Panc1 (cell line): ENCODE measurements at regions not wholly inside any gene's neighbourhood (a gene's known extent, or its start where the extent isn't known, plus 50 kb on each side); places are given as distances from the start of the nearest gene placed in this dataset.
"Not testable (repeated sequence)": the region's sequence is repeated elsewhere in the genome, so short reads cannot be mapped to it uniquely, and the experiment has no call there.

Experiments used
- ATAC-seq: fragments of 200-7000 bp; cut with Tn5 transposase; 2 replicates; pipeline ENCODE4 v1.9.1; 2020; ENCODE audit warnings: mild to moderate bottlenecking, moderate library complexity
- BruUV-seq: library from RNA; stranded (reverse); fragments of 400-500 nt; replicated peaks from 2 replicates; lab custom pipeline; 2021; lab: Mats Ljungman, UMichigan
- CTCF ChIA-PET: fragments of 300-600 bp; sonication (Branson Sonifier 250); formaldehyde crosslinking; loops from one replicate; lab custom pipeline; 2022; ENCODE audit warnings: antibody characterized with exemption; lab: Charles Lee
- POLR2A ChIA-PET: fragments of 300-600 bp; sonication (Branson Sonifier 250); formaldehyde crosslinking; loops from one replicate; lab custom pipeline; 2022; ENCODE audit warnings: antibody characterized with exemption; lab: Charles Lee
- DNase-seq: peaks from one replicate; pipeline ENCODE4 v3.0.0-alpha.2; 2010; ENCODE audit warnings: low read depth, low spot score
- H3K27ac ChIP-seq: 2 replicates; pipeline ENCODE4 v1.5.1; 2011; ENCODE audit warnings: mild to moderate bottlenecking, low read length, inconsistent platforms
- H3K27me3 ChIP-seq: fragments of 200-500 bp; sonication (Bioruptor generic); 2 replicates; pipeline ENCODE4 v1.6.0; 2014; ENCODE audit warnings: low read length, inconsistent platforms; ENCODE audit not compliant: control insufficient read depth, insufficient read depth
- H3K36me3 ChIP-seq: fragments of 200-500 bp; sonication (Bioruptor generic); 2 replicates; pipeline ENCODE4 v1.5.1; 2014; ENCODE audit warnings: inconsistent platforms, mild to moderate bottlenecking, low read length, moderate library complexity; ENCODE audit not compliant: control insufficient read depth, insufficient read depth
- H3K4me1 ChIP-seq: 2 replicates; pipeline ENCODE4 v1.5.1; 2011; ENCODE audit warnings: inconsistent platforms, mild to moderate bottlenecking, low read length, moderate library complexity; ENCODE audit not compliant: control insufficient read depth, insufficient read depth
- H3K4me3 ChIP-seq, 2 experiments: 2 replicates each; pipeline ENCODE4 v1.5.1; 2011 to 2012; ENCODE audit warnings: low read depth in 2 of 2, low read length in 2 of 2, mild to moderate bottlenecking in 2 of 2, inconsistent platforms in 1 of 2, moderate library complexity in 1 of 2
- H3K9me3 ChIP-seq: fragments of 200-500 bp; sonication (Bioruptor generic); 2 replicates; pipeline ENCODE4 v1.5.1; 2014; ENCODE audit warnings: low read depth, mild to moderate bottlenecking, inconsistent platforms, low read length, moderate library complexity; ENCODE audit not compliant: control insufficient read depth, insufficient read depth
- in situ Hi-C: cut with HindIII; loops from 2 replicates; pipeline ENCODE4 v1.10.0; 2016; ENCODE audit warnings: low sequenced_read_pairs, low pct_unique_long_range_greater_than_20kb
- intact Hi-C: fragments of 100-400 bp; cut with micrococcal nuclease; formaldehyde crosslinking; loops from one replicate; pipeline ENCODE4 v1.10.0; 2022; ENCODE audit not compliant: unreplicated experiment

DNA sequence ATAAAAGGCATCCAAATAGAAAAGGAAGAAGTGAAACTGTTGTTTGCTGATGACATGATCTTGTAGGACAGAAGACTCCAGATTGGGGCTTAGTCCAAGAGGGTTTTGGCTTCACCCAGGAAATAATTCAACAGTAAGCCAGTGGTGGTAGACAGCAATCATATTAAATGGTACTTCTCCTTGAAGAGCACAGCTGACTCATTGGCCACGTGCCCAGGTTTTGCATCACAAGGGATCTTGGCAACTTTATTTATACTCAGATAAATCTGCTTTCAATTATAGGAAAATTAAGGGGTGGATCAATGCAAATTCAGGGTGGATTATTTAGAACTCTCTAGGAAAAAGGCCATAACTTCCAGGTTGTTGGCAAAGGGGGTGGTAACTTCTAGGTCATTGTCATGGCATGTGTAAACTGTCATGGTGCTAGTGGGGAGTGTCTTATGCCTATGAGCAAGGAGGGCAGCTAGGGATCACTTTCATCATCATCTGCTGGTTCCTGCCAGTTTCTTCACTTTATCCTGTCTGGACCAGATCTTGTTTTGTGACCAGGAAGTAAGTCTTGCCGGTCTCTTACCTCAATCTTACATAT lies 148.0 kb downstream of the ZNF37A start:
- POLR2A ChIA-PET = interaction anchor here (0.6 kb wide), 1 partner anchor 12 kb away, joined by 3 read pairs; no protein-coding TSS in a partner anchor
- BruUV-seq, CTCF ChIA-PET, DNase-seq, H3K4me1 ChIP-seq, ATAC-seq, H3K27me3 ChIP-seq, H3K4me3 ChIP-seq, H3K27ac ChIP-seq, H3K36me3 ChIP-seq, H3K9me3 ChIP-seq, in situ Hi-C loops, intact Hi-C loops: not testable (repeated sequence)

DNA sequence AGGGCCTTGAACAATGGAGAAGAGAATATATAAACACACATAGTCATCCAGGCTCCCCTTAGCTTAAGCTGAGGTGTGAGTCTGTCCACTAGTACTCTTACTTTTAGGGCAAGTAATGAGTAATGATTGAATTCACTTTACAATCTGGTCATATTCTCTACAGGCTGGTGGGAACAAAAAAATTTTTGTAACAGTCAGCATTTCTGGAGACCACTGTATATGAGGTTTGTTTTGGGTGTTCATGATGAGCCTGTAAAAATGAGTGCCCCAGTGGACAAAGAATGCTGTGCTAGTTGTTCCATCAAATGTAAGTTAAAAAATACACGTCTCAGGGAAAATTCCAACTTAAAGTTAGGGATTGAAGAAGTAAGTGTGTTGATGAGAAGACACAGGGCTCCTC lies 154.0 kb downstream of the ZNF37A start:
- H3K9me3 ChIP-seq, H3K4me3 ChIP-seq, ATAC-seq, in situ Hi-C loops, intact Hi-C loops, POLR2A ChIA-PET, H3K4me1 ChIP-seq, BruUV-seq, H3K36me3 ChIP-seq, CTCF ChIA-PET, H3K27me3 ChIP-seq, H3K27ac ChIP-seq, DNase-seq: not testable (repeated sequence)

GRCh38 chr10:38252551-38252950 lies 158.4 kb downstream of the ZNF37A start:
- in situ Hi-C loops, H3K36me3 ChIP-seq, H3K9me3 ChIP-seq, H3K27me3 ChIP-seq, DNase-seq, POLR2A ChIA-PET, CTCF ChIA-PET, BruUV-seq, ATAC-seq, H3K27ac ChIP-seq, H3K4me1 ChIP-seq, intact Hi-C loops, H3K4me3 ChIP-seq: not testable (repeated sequence)

DNA sequence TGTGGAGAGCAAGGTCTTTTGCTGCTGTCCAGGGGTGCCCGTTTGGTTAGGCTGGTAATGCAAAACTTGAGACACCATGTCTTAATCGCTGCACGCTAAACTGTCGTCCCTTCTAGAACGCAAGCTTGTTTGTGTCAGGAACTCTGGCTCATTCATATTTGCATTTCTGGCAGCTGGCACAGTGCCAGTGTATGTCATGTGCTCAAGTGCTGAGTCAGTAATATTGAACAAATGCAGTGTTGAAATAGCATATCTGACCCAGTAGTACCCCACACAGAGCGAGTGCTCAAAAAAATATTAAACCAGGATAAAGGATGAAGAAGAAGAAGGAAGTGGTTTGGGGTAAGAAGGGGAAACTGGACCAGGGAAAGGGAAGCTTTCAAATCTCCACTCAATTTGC lies 173.4 kb downstream of the ZNF37A start:
- POLR2A ChIA-PET = not testable (repeated sequence)

DNA sequence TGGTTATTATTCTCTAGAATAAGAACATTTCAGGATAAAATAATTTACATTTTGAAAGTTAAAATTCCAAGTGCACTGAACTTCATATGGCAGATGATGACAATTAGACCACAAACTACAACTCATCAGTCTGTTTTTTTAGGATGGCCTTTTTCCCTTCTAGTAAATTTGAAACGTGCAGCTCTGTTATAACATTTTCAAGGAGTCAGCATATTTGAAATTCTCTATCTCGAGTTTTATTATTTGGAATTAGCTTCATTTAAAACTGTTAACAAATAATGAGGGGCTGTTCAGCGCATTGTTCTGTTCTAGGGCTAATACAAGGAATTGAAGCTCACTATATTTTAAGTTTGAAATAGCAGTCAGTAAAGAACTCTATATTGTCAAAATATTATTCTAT lies 176.9 kb downstream of the ZNF37A start:
- ATAC-seq, H3K36me3 ChIP-seq, DNase-seq, BruUV-seq, intact Hi-C loops, CTCF ChIA-PET, H3K4me3 ChIP-seq, H3K9me3 ChIP-seq, POLR2A ChIA-PET, H3K27me3 ChIP-seq, in situ Hi-C loops, H3K4me1 ChIP-seq, H3K27ac ChIP-seq: not testable (repeated sequence)

More for the DNA sequence above, 173.4 kb downstream of the ZNF37A start:
- H3K36me3 ChIP-seq, DNase-seq, CTCF ChIA-PET, in situ Hi-C loops, intact Hi-C loops, BruUV-seq, H3K4me1 ChIP-seq, H3K27me3 ChIP-seq, H3K9me3 ChIP-seq, H3K4me3 ChIP-seq, ATAC-seq, H3K27ac ChIP-seq: not testable (repeated sequence)

DNA sequence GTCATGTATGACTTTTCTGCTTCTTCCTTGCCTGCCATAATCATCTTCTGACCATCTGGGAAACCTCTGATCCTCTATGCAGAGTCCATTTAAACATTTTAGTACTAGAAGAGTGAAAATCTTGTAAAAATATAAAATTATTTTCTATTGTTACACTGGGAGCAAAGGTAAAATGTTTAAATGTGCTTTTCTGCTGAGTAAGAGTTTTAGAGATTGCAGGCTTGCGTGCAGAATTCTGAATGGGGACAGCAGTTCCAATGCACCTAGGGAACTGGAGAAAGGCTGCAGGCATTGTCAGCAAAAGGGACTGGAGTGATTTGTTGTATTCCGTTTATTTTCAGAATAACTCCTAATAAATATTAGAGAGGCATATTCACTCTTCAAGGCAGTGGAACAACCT lies 180.7 kb downstream of the ZNF37A start:
- H3K36me3 ChIP-seq, H3K27me3 ChIP-seq, H3K4me3 ChIP-seq, CTCF ChIA-PET, H3K9me3 ChIP-seq, H3K27ac ChIP-seq, in situ Hi-C loops, intact Hi-C loops, ATAC-seq, BruUV-seq, DNase-seq, H3K4me1 ChIP-seq, POLR2A ChIA-PET: not testable (repeated sequence)

- H3K4me1 ChIP-seq, H3K4me3 ChIP-seq, DNase-seq, H3K9me3 ChIP-seq, H3K27ac ChIP-seq, POLR2A ChIA-PET, CTCF ChIA-PET, intact Hi-C loops, in situ Hi-C loops, H3K36me3 ChIP-seq, H3K27me3 ChIP-seq, ATAC-seq, BruUV-seq: not testable (repeated sequence)
Measured at GRCh38 chr10:38292560-38292959, 198.4 kb downstream of the ZNF37A start.
